ENCODE measurements at regions not wholly inside any gene's neighbourhood (a gene's known extent, or its start where the extent isn't known, plus 50 kb on each side); places are given as distances from the start of the nearest gene placed in this dataset.

- Histone ChIP-seq H3K27me3 (replicated peaks; ENCODE audit: insufficient read depth) (no peaks in the 10 kb centered on the region), H3K27ac (no peak overlapping the region), H3K36me3 (no peaks in the 10 kb centered on the region), H3K4me1 (replicated peaks) (no peaks in the 10 kb centered on the region), H3K4me3 (no peak overlapping the region), H3K9me3 (no peaks in the 10 kb centered on the region)
- intact Hi-C loops (cut with DNase I) = no loop called here
- TF ChIP-seq POLR2A (IDR thresholded peaks at IDR 0.05) (no peak), POLR2AphosphoS5 (IDR thresholded peaks at IDR 0.05) (no peak), CTCF (IDR thresholded peaks at IDR 0.05) (no peak)
- 78% methylated on average over 3 of the region's 3 CpGs for WGBS
- no peak for DNase-seq (ENCODE audit: low spot score)
These were observed 106.1 kb downstream of the PPP1R3A start for GRCh38 chr7:113812591-113813255.

GRCh38 chr7:113810080-113810744 is 108.6 kb downstream of the PPP1R3A start:
- no peaks in the 10 kb centered on the region for H3K9me3 ChIP-seq
- H3K4me1 ChIP-seq (replicated peaks) = no peaks in the 10 kb centered on the region
- no peak overlapping the region for H3K27ac ChIP-seq
- TF ChIP-seq POLR2A (IDR thresholded peaks at IDR 0.05) = no peak
- no peak for TF ChIP-seq CTCF (IDR thresholded peaks at IDR 0.05)
- TF ChIP-seq POLR2AphosphoS5 (IDR thresholded peaks at IDR 0.05) = no peak
- intact Hi-C loops (cut with DNase I) = no loop called here
- H3K4me3 ChIP-seq = no peak overlapping the region
- H3K36me3 ChIP-seq = no peaks in the 10 kb centered on the region
- DNase-seq (ENCODE audit: low spot score) = no peak
- 72% methylated on average over 1 of the region's 1 CpG for WGBS
- H3K27me3 ChIP-seq (replicated peaks; ENCODE audit: insufficient read depth) = no peaks in the 10 kb centered on the region

- H3K9me3 ChIP-seq = no peaks in the 10 kb centered on the region
- intact Hi-C loops (cut with DNase I) = no loop called here
- TF ChIP-seq POLR2A (IDR thresholded peaks at IDR 0.05) (no peak), CTCF (IDR thresholded peaks at IDR 0.05) (no peak), POLR2AphosphoS5 (IDR thresholded peaks at IDR 0.05) (no peak)
- H3K36me3 ChIP-seq = no peaks in the 10 kb centered on the region
- no peak overlapping the region for H3K27ac ChIP-seq
- 88% methylated on average over 3 of the region's 3 CpGs for WGBS
- DNase-seq (ENCODE audit: low spot score) = no peak
- no peaks in the 10 kb centered on the region for H3K4me1 ChIP-seq (replicated peaks)
- no peaks in the 10 kb centered on the region for H3K27me3 ChIP-seq (replicated peaks; ENCODE audit: insufficient read depth)
- H3K4me3 ChIP-seq = no peak overlapping the region
These were observed 109.2 kb downstream of the PPP1R3A start for GRCh38 chr7:113809581-113809980.

GRCh38 chr7:113806633-113807327 is 112.0 kb downstream of the PPP1R3A start:
- Histone ChIP-seq H3K4me1 (replicated peaks) (no peaks in the 10 kb centered on the region), H3K27ac (no peak overlapping the region), H3K4me3 (no peak overlapping the region), H3K9me3 (no peaks in the 10 kb centered on the region), H3K27me3 (replicated peaks; ENCODE audit: insufficient read depth) (no peaks in the 10 kb centered on the region), H3K36me3 (no peaks in the 10 kb centered on the region)
- intact Hi-C loops (cut with DNase I) = no loop called here
- no peak for DNase-seq (ENCODE audit: low spot score)
- WGBS = 80% methylated on average over 7 of the region's 7 CpGs
- TF ChIP-seq CTCF (IDR thresholded peaks at IDR 0.05) (no peak), POLR2A (IDR thresholded peaks at IDR 0.05) (no peak), POLR2AphosphoS5 (IDR thresholded peaks at IDR 0.05) (no peak)
